GM12872 (cell line): ENCODE measurements at regions not wholly inside any gene's neighbourhood (a gene's known extent, or its start where the extent isn't known, plus 50 kb on each side); places are given as distances from the start of the nearest gene placed in this dataset.

ENCODE experiments used
- CTCF ChIP-seq: IDR thresholded peaks from 3 replicates; pipeline ENCODE4 v1.5.1; 2011; ENCODE audit warnings: low read depth, mild to moderate bottlenecking, low read length, moderate library complexity; ENCODE audit not compliant: insufficient read depth

- TF ChIP-seq CTCF, result no peak
Measured at GRCh38 chrX:13373431-13374187, 53.8 kb upstream of the ATXN3L start.

- no peak for TF ChIP-seq CTCF
Measured at GRCh38 chrX:13373027-13373426, 53.2 kb upstream of the ATXN3L start.

GRCh38 chrX:13372203-13372980, 52.5 kb upstream of the ATXN3L start:
- TF ChIP-seq CTCF, result no peak

GRCh38 chrX:13371186-13371585, 51.3 kb upstream of the ATXN3L start:
- TF ChIP-seq CTCF, result no peak

GRCh38 chrX:13370713-13371112, 50.9 kb upstream of the ATXN3L start:
- no peak for TF ChIP-seq CTCF
